SK-N-SH treated with all-trans-retinoic acid at 6 μM for 48 hours (cell line): ENCODE measurements at regions not wholly inside any gene's neighbourhood (a gene's known extent, or its start where the extent isn't known, plus 50 kb on each side); places are given as distances from the start of the nearest gene placed in this dataset.

Source experiments
- ATAC-seq: fragments of 200-7000 bp; cut with Tn5 transposase; 3 replicates; pipeline ENCODE4 v1.9.1; 2020; ENCODE audit warnings: mild to moderate bottlenecking, moderate library complexity
- ARNTL ChIP-seq: fragments of 450-650 bp; formaldehyde crosslinking; IDR thresholded peaks from 2 replicates; pipeline ENCODE4 v1.5.0; 2020; ENCODE audit warnings: low read depth, mild to moderate bottlenecking, moderate library complexity, borderline replicate concordance
- BACH2 ChIP-seq: fragments of 250-450 bp; sonication (Bioruptor Pico); IDR thresholded peaks from 2 replicates; pipeline ENCODE4 v1.9.0; 2021; ENCODE audit warnings: mild to moderate bottlenecking, borderline replicate concordance
- CSDC2 ChIP-seq: fragments of 250-450 bp; sonication (Bioruptor Pico); IDR thresholded peaks from 2 replicates; pipeline ENCODE4 v1.5.0; 2020; ENCODE audit warnings: mild to moderate bottlenecking, moderate library complexity
- ESRRG ChIP-seq: fragments of 250-450 bp; sonication (Bioruptor Pico); IDR thresholded peaks from 2 replicates; pipeline ENCODE4 v1.6.1; 2021; ENCODE audit warnings: mild to moderate bottlenecking
- OSR1 ChIP-seq: fragments of 250-450 bp; sonication (Bioruptor Pico); IDR thresholded peaks from 2 replicates; pipeline ENCODE4 v1.8.0; 2022; ENCODE audit warnings: moderate library complexity, mild to moderate bottlenecking, inconsistent platforms
- POU6F1 ChIP-seq: fragments of 250-450 bp; sonication (Bioruptor Pico); IDR thresholded peaks from 2 replicates; pipeline ENCODE4 v1.8.0; 2021; ENCODE audit warnings: low read depth, mild to moderate bottlenecking, moderate library complexity, borderline replicate concordance
- RARB ChIP-seq: fragments of 250-450 bp; sonication (Bioruptor Pico); IDR thresholded peaks from 2 replicates; pipeline ENCODE4 v1.8.0; 2021; ENCODE audit warnings: mild to moderate bottlenecking, moderate library complexity
- TCF4 ChIP-seq: fragments of 250-450 bp; sonication (Bioruptor Pico); IDR thresholded peaks from 2 replicates; pipeline ENCODE4 v1.8.0; 2021; ENCODE audit warnings: mild to moderate bottlenecking, moderate library complexity, borderline replicate concordance
- ZC3H10 ChIP-seq: fragments of 250-450 bp; sonication (Bioruptor Pico); IDR thresholded peaks from 2 replicates; pipeline ENCODE4 v1.5.1; 2021; ENCODE audit warnings: mild to moderate bottlenecking, moderate library complexity
- ZFP3 ChIP-seq: fragments of 250-450 bp; sonication (Bioruptor Pico); IDR thresholded peaks from 2 replicates; pipeline ENCODE4 v1.5.0; 2020; ENCODE audit warnings: mild to moderate bottlenecking, moderate library complexity
- ZFP30 ChIP-seq: fragments of 450-650 bp; formaldehyde crosslinking; IDR thresholded peaks from 2 replicates; pipeline ENCODE4 v1.5.0; 2022; ENCODE audit warnings: mild to moderate bottlenecking, moderate library complexity
- ZNF8 ChIP-seq: fragments of 450-650 bp; formaldehyde crosslinking; IDR thresholded peaks from 2 replicates; pipeline ENCODE4 v1.5.0; 2020; ENCODE audit warnings: mild to moderate bottlenecking, moderate library complexity
- TF ChIP-seq, protein P1 (sequence below): fragments of 250-450 bp; sonication (Bioruptor Pico); IDR thresholded peaks from 2 replicates; pipeline ENCODE4 v1.8.0; 2020; ENCODE audit warnings: mild to moderate bottlenecking, moderate library complexity, borderline replicate concordance
- TF ChIP-seq, protein P2 (sequence below): fragments of 250-450 bp; sonication (Bioruptor Pico); IDR thresholded peaks from 2 replicates; pipeline ENCODE4 v1.5.1; 2020; ENCODE audit warnings: low read depth, mild to moderate bottlenecking, moderate library complexity
- TF ChIP-seq, protein P3 (sequence below): fragments of 250-450 bp; sonication (Bioruptor Pico); IDR thresholded peaks from 2 replicates; pipeline ENCODE4 v1.5.1; 2021; ENCODE audit warnings: mild to moderate bottlenecking, moderate library complexity

GRCh38 chr18:70425236-70425635 is 136.4 kb downstream of the SOCS6 start (continued):
- TF ChIP-seq, protein P1, sequence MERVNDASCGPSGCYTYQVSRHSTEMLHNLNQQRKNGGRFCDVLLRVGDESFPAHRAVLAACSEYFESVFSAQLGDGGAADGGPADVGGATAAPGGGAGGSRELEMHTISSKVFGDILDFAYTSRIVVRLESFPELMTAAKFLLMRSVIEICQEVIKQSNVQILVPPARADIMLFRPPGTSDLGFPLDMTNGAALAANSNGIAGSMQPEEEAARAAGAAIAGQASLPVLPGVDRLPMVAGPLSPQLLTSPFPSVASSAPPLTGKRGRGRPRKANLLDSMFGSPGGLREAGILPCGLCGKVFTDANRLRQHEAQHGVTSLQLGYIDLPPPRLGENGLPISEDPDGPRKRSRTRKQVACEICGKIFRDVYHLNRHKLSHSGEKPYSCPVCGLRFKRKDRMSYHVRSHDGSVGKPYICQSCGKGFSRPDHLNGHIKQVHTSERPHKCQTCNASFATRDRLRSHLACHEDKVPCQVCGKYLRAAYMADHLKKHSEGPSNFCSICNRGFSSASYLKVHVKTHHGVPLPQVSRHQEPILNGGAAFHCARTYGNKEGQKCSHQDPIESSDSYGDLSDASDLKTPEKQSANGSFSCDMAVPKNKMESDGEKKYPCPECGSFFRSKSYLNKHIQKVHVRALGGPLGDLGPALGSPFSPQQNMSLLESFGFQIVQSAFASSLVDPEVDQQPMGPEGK (CRISPR knock-in tag), result no peak

- ATAC-seq, result no peak
- TF ChIP-seq RARB (CRISPR knock-in tag) (no peak), OSR1 (CRISPR knock-in tag) (no peak), POU6F1 (CRISPR knock-in tag) (no peak), BACH2 (CRISPR knock-in tag) (no peak), CSDC2 (no peak), TCF4 (CRISPR knock-in tag) (no peak)
- TF ChIP-seq, protein P2, sequence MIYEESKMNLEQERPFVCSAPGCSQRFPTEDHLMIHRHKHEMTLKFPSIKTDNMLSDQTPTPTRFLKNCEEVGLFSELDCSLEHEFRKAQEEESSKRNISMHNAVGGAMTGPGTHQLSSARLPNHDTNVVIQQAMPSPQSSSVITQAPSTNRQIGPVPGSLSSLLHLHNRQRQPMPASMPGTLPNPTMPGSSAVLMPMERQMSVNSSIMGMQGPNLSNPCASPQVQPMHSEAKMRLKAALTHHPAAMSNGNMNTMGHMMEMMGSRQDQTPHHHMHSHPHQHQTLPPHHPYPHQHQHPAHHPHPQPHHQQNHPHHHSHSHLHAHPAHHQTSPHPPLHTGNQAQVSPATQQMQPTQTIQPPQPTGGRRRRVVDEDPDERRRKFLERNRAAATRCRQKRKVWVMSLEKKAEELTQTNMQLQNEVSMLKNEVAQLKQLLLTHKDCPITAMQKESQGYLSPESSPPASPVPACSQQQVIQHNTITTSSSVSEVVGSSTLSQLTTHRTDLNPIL (CRISPR knock-in tag), result no peak
Observed at GRCh38 chr18:70423988-70424387, 135.1 kb downstream of the SOCS6 start.

DNA sequence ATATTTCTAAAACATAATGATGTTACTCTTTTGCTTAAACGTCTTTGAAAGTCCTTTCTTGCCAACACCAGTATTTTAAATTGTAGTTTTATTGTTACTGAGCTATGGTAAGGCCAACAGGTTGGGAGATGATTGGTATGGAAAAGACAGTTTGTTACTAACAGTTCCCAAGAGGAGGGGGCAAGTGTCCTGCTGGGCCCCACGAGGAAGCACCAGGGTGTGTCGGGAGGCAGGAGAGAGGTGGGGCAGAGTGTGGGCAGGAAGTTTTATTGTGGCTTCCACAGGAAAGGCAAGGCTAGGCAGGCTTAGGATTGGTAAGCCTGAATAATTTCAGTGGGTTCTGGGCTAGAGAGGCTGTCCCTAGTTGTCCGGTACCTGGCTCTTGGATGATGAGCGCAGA is 134.3 kb downstream of the SOCS6 start:
- TF ChIP-seq ARNTL (no peak), POU6F1 (CRISPR knock-in tag) (no peak), ZC3H10 (no peak), ESRRG (no peak), OSR1 (CRISPR knock-in tag) (no peak), ZNF8 (no peak)
- TF ChIP-seq, protein P1 (CRISPR knock-in tag), result no peak
- TF ChIP-seq, protein P3, sequence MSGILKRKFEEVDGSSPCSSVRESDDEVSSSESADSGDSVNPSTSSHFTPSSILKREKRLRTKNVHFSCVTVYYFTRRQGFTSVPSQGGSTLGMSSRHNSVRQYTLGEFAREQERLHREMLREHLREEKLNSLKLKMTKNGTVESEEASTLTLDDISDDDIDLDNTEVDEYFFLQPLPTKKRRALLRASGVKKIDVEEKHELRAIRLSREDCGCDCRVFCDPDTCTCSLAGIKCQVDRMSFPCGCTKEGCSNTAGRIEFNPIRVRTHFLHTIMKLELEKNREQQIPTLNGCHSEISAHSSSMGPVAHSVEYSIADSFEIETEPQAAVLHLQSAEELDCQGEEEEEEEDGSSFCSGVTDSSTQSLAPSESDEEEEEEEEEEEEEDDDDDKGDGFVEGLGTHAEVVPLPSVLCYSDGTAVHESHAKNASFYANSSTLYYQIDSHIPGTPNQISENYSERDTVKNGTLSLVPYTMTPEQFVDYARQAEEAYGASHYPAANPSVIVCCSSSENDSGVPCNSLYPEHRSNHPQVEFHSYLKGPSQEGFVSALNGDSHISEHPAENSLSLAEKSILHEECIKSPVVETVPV (CRISPR knock-in tag), result no peak
- ATAC-seq, result peak; percentile 6; the same call in 1 of the 3 replicates

GRCh38 chr18:70422391-70422965 is 133.6 kb downstream of the SOCS6 start:
- TF ChIP-seq ZFP3 (0 out of 2 replicates have a peak, but pooled peaks have one; percentile 50), POU6F1 (CRISPR knock-in tag) (0 out of 2 replicates have a peak, but pooled peaks have one; percentile 2), ZFP30 (no peak)
- ATAC-seq, result peak; percentile 33
